ENCODE measurements at regions not wholly inside any gene's neighbourhood (a gene's known extent, or its start where the extent isn't known, plus 50 kb on each side); places are given as distances from the start of the nearest gene placed in this dataset.

GRCh38 chr10:29012926-29013554 lies 275.8 kb upstream of the LYZL1 start:
- TF ChIP-seq EZH2 (IDR thresholded peaks at IDR 0.05; ENCODE audit: borderline replicate concordance, control insufficient read depth, low read depth, low read length) (no peak), REST (IDR thresholded peaks at IDR 0.05; ENCODE audit: low read depth, low read length) (no peak), KAT2A (conservative IDR thresholded peaks at IDR 0.05; ENCODE audit: control insufficient read depth, low read depth, low read length) (no peak), CTCF (IDR thresholded peaks at IDR 0.05 in 2 of 3, conservative IDR thresholded peaks at IDR 0.05 in 1 of 3; ENCODE audit: control insufficient read depth in 2 of 3, extremely low read depth in 1 of 3, insufficient read depth in 1 of 3, low read depth in 3 of 3, low read length in 3 of 3) (no peak), RCOR1 (conservative IDR thresholded peaks at IDR 0.05; ENCODE audit: low read depth, low read length) (no peak), POLR2A (IDR thresholded peaks at IDR 0.05; ENCODE audit: low read depth, low read length) (no peak)

All from GM12878 (cell line).